GM12878 (cell line): ENCODE measurements at regions not wholly inside any gene's neighbourhood (a gene's known extent, or its start where the extent isn't known, plus 50 kb on each side); places are given as distances from the start of the nearest gene placed in this dataset.

Experiments used
- ATAC-seq: fragments of 200-7000 bp; cut with Tn5 transposase; 3 replicates; pipeline ENCODE4 v1.9.1; 2020; ENCODE audit warnings: mild to moderate bottlenecking, moderate library complexity
- BruUV-seq: library from RNA; stranded (reverse); fragments of 400-500 nt; replicated peaks from 2 replicates; lab custom pipeline; 2021; lab: Mats Ljungman, UMichigan
- CTCF ChIA-PET: fragments of 300-600 bp; sonication (Branson Sonifier 250); formaldehyde crosslinking; extraction: SDS; loops from one replicate; lab custom pipeline; 2021; ENCODE audit warnings: inconsistent platforms; lab: Yijun Ruan, JAX
- POLR2A ChIA-PET: fragments of 350-600 bp; formaldehyde crosslinking; extraction: SDS; loops from one replicate; lab custom pipeline; 2021; ENCODE audit warnings: inconsistent platforms; lab: Charles Lee
- RAD21 ChIA-PET: fragments of 300-600 bp; sonication (Branson Sonifier 250); formaldehyde crosslinking; loops from one replicate; lab custom pipeline; 2023; ENCODE audit warnings: antibody characterized with exemption; ENCODE audit not compliant: unreplicated experiment; lab: Charles Lee
- SMC1A ChIA-PET: fragments of 300-600 bp; sonication (Branson Sonifier 250); formaldehyde crosslinking; loops from one replicate; lab custom pipeline; 2023; ENCODE audit not compliant: unreplicated experiment, uncharacterized antibody; lab: Charles Lee
- DNase-seq: peaks from one replicate; pipeline ENCODE4 v3.0.0-alpha.2; 2011; ENCODE audit warnings: low read depth, low spot score
- FAIRE-seq: peaks from 3 replicates; lab custom pipeline; 2011; peaks lifted over from hg19 to GRCh38; lab: Jason Lieb, UNC
- H2AFZ ChIP-seq: 2 replicates; pipeline ENCODE4 v1.6.0; 2011; ENCODE audit warnings: low read depth, low read length, control low read depth; ENCODE audit not compliant: control insufficient read depth
- H3K27ac ChIP-seq: 2 replicates; pipeline ENCODE4 v1.5.1; 2011; ENCODE audit warnings: control low read depth; ENCODE audit not compliant: control insufficient read depth, insufficient read depth
- H3K27me3 ChIP-seq, 2 experiments: replicated peaks in 1 of 2; 2 replicates each; pipeline versions ENCODE4 v1.6.0 to v1.6.1; 2011; ENCODE audit warnings: low read length in 1 of 2; ENCODE audit not compliant: control insufficient read depth in 2 of 2, insufficient read depth in 2 of 2
- H3K36me3 ChIP-seq, 2 experiments: 2 replicates each; pipeline ENCODE4 v1.5.1; 2011; ENCODE audit warnings: low read length in 1 of 2; ENCODE audit not compliant: control insufficient read depth in 2 of 2, insufficient read depth in 2 of 2
- H3K4me1 ChIP-seq: 2 replicates; pipeline ENCODE4 v1.6.1; 2011; ENCODE audit warnings: mild to moderate bottlenecking, low read length, moderate library complexity, mixed read lengths; ENCODE audit not compliant: control insufficient read depth, insufficient read depth
- H3K4me2 ChIP-seq: 2 replicates; pipeline ENCODE4 v1.6.0; 2011; ENCODE audit warnings: control low read depth; ENCODE audit not compliant: control insufficient read depth, insufficient read depth
- H3K4me3 ChIP-seq: fragments of 200-600 bp; sonication (generic); 2 replicates; pipeline ENCODE4 v1.5.1; 2016
- H3K79me2 ChIP-seq: 2 replicates; pipeline ENCODE4 v1.6.0; 2011; ENCODE audit warnings: low read length; ENCODE audit not compliant: control insufficient read depth, insufficient read depth
- H3K9ac ChIP-seq: 2 replicates; pipeline ENCODE4 v1.8.0; 2011; ENCODE audit warnings: low read length, control low read depth, mixed read lengths; ENCODE audit not compliant: control insufficient read depth, insufficient read depth
- H3K9me3 ChIP-seq: replicated peaks from 3 replicates; pipeline ENCODE4 v1.5.1; 2011; ENCODE audit warnings: mild to moderate bottlenecking, low read length; ENCODE audit not compliant: control insufficient read depth, insufficient read depth
- H4K20me1 ChIP-seq: 2 replicates; pipeline ENCODE4 v1.6.0; 2011; ENCODE audit not compliant: control insufficient read depth, insufficient read depth
- BHLHE40 ChIP-seq, 2 experiments: fragments of 450-650 bp in 1 of 2; IDR thresholded peaks; 2 replicates each; pipeline ENCODE4 v1.6.1; 2011 to 2017; ENCODE audit warnings: low read depth in 2 of 2, borderline replicate concordance in 1 of 2, improper control_type of control experiment in 1 of 2, low read length in 1 of 2, mild to moderate bottlenecking in 1 of 2
- E2F4 ChIP-seq: IDR thresholded peaks from 2 replicates; pipeline ENCODE4 v1.6.1; 2012; ENCODE audit warnings: low read depth, low read length, improper control_type of control experiment
- EZH2 ChIP-seq: IDR thresholded peaks from 2 replicates; pipeline ENCODE4 v1.6.1; 2012; ENCODE audit warnings: low read depth, mild to moderate bottlenecking, control low read depth, inconsistent platforms, low read length, borderline replicate concordance; ENCODE audit not compliant: control insufficient read depth
- FOS ChIP-seq: IDR thresholded peaks from 3 replicates; pipeline ENCODE4 v1.6.1; 2011; ENCODE audit warnings: borderline replicate concordance; ENCODE audit not compliant: insufficient read length; ENCODE audit errors: extremely low read depth
- HCFC1 ChIP-seq: fragments of 150-350 bp; IDR thresholded peaks from 2 replicates; pipeline ENCODE4 v1.6.1; 2014; ENCODE audit warnings: low read length
- HDAC6 ChIP-seq: fragments of 200-600 bp; sonication (generic); IDR thresholded peaks from one replicate; pipeline ENCODE4 v1.8.0; 2017; ENCODE audit warnings: antibody characterized with exemption; ENCODE audit not compliant: unreplicated experiment
- KDM1A ChIP-seq: fragments of 200-600 bp; sonication (generic); IDR thresholded peaks from 2 replicates; pipeline ENCODE4 v1.6.1; 2016; ENCODE audit warnings: borderline replicate concordance
- NR2F1 ChIP-seq: fragments of 450-650 bp; conservative IDR thresholded peaks from 2 replicates; pipeline ENCODE4 v1.6.1; 2017; ENCODE audit warnings: mild to moderate bottlenecking
- PAX5 ChIP-seq: IDR thresholded peaks from 2 replicates; pipeline ENCODE4 v1.6.1; 2011; ENCODE audit warnings: low read depth, low read length, borderline replicate concordance
- PAX8 ChIP-seq: fragments of 450-650 bp; IDR thresholded peaks from 2 replicates; pipeline ENCODE4 v1.6.1; 2017; ENCODE audit warnings: mild to moderate bottlenecking, moderate library complexity
- SIX5 ChIP-seq: IDR thresholded peaks from 2 replicates; pipeline ENCODE4 v1.6.1; 2011; ENCODE audit warnings: mild to moderate bottlenecking, low read depth, low read length, moderate library complexity; ENCODE audit not compliant: severe bottlenecking
- SPI1 ChIP-seq: IDR thresholded peaks from 2 replicates; pipeline ENCODE4 v1.6.1; 2011; ENCODE audit warnings: low read depth, mild to moderate bottlenecking, low read length, moderate library complexity, borderline replicate concordance; ENCODE audit not compliant: insufficient read depth
- TBL1XR1 ChIP-seq: IDR thresholded peaks from 2 replicates; pipeline ENCODE4 v1.6.1; 2012; ENCODE audit warnings: low read depth, low read length, improper control_type of control experiment
- ZNF274 ChIP-seq: IDR thresholded peaks from one replicate; pipeline ENCODE4 v1.8.0; 2011; ENCODE audit not compliant: insufficient read length, insufficient read depth
- ZNF687 ChIP-seq: fragments of 450-650 bp; IDR thresholded peaks from 2 replicates; pipeline ENCODE4 v1.6.1; 2017; ENCODE audit warnings: mild to moderate bottlenecking, moderate library complexity
- WGBS: methylation state at CpG from one replicate; pipeline ENCODE4 v1.1.6; 2016; ENCODE audit warnings: low lambda C conversion rate; ENCODE audit not compliant: insufficient replicate concordance, insufficient coverage; ENCODE audit errors: missing lambda C conversion rate; 5-methylcytosine and 5-hydroxymethylcytosine counted together
- in situ Hi-C: fragments of 300-500 bp; cut with MboI; formaldehyde crosslinking; loops from 9 replicates; pipeline ENCODE4 v1.14.3; 2018; ENCODE audit warnings: mixed read lengths
- intact Hi-C: fragments of 100-400 bp; cut with micrococcal nuclease; formaldehyde crosslinking; loops from one replicate; pipeline ENCODE4 v1.14.2; 2022; ENCODE audit not compliant: unreplicated experiment

- no peaks in the 10 kb centered on the region for H3K9me3 ChIP-seq
- no peaks in the 10 kb centered on the region for H3K27me3 ChIP-seq
- H3K4me3 ChIP-seq, result no peak overlapping the region
- no peaks in the 10 kb centered on the region for H3K79me2 ChIP-seq
- in situ Hi-C loops, result no loop called here
- H4K20me1 ChIP-seq, result no peaks in the 10 kb centered on the region
- BruUV-seq, result no TSS peak
- RAD21 ChIA-PET, result no interaction called here
- no peak overlapping the region for H3K4me2 ChIP-seq
- 16% methylated on average over 3 of the region's 3 CpGs for WGBS
- FAIRE-seq (no peak), ATAC-seq (no peak), DNase-seq (no peak)
- SMC1A ChIA-PET, result no interaction called here
- H3K36me3 ChIP-seq, result no peaks in the 10 kb centered on the region
- H3K9ac ChIP-seq, result no peak overlapping the region
- POLR2A ChIA-PET, result no interaction called here
- no peak overlapping the region for H3K27ac ChIP-seq
- CTCF ChIA-PET, result no interaction called here
- no peak overlapping the region for H2AFZ ChIP-seq
- intact Hi-C loops, result no loop called here
- H3K4me1 ChIP-seq, result no peaks in the 10 kb centered on the region
- no peak for TF ChIP-seq SPI1
- TF ChIP-seq, all 136 proteins: peak for 0
Observed at GRCh38 chr18:65049586-65049985, 701.2 kb upstream of the CDH7 start.

GRCh38 chr18:65039578-65039977, 711.2 kb upstream of the CDH7 start:
- no peak overlapping the region for H3K27ac ChIP-seq
- ChIA-PET RAD21 (no interaction called here), POLR2A (no interaction called here), CTCF (no interaction called here), SMC1A (no interaction called here)
- H3K79me2 ChIP-seq, result no peaks in the 10 kb centered on the region
- no TSS peak for BruUV-seq
- H3K4me1 ChIP-seq, result no peaks in the 10 kb centered on the region
- 17% methylated on average over 4 of the region's 4 CpGs for WGBS
- intact Hi-C loops (no loop called here), in situ Hi-C loops (no loop called here)
- no peak for DNase-seq
- H3K4me3 ChIP-seq, result no peak overlapping the region
- H3K9ac ChIP-seq, result no peak overlapping the region
- no peak for FAIRE-seq
- no peak for ATAC-seq
- no peaks in the 10 kb centered on the region for H3K9me3 ChIP-seq
- H3K27me3 ChIP-seq, result no peaks in the 10 kb centered on the region
- no peaks in the 10 kb centered on the region for H3K36me3 ChIP-seq
- no peak overlapping the region for H2AFZ ChIP-seq
- H3K4me2 ChIP-seq, result no peak overlapping the region
- H4K20me1 ChIP-seq, result no peaks in the 10 kb centered on the region
- no peak for TF ChIP-seq FOS
- no peak for TF ChIP-seq HCFC1
- no peak for TF ChIP-seq SIX5
- no peak for TF ChIP-seq HDAC6
- TF ChIP-seq EZH2, result no peak
- no peak for TF ChIP-seq ZNF274
- TF ChIP-seq TBL1XR1, result no peak
- TF ChIP-seq ZNF687, result no peak
- no peak for TF ChIP-seq E2F4
- no peak for TF ChIP-seq PAX5
- no peak for TF ChIP-seq PAX8
- TF ChIP-seq BHLHE40 (IDR thresholded peaks at IDR 0.05; ENCODE audit: borderline replicate concordance in 1 of 2, low read depth in 2 of 2, low read length in 1 of 2), result no peak
- no peak for TF ChIP-seq KDM1A
- no peak for TF ChIP-seq NR2F1
